Fibroblast of skin of left biceps (primary cell): ENCODE measurements at regions not wholly inside any gene's neighbourhood (a gene's known extent, or its start where the extent isn't known, plus 50 kb on each side); places are given as distances from the start of the nearest gene placed in this dataset.

Experiments used
- DNase-seq, 2 experiments: peaks; one replicate each; pipeline ENCODE4 v3.0.0-alpha.2; 2013; ENCODE audit warnings: low read depth in 2 of 2

DNA sequence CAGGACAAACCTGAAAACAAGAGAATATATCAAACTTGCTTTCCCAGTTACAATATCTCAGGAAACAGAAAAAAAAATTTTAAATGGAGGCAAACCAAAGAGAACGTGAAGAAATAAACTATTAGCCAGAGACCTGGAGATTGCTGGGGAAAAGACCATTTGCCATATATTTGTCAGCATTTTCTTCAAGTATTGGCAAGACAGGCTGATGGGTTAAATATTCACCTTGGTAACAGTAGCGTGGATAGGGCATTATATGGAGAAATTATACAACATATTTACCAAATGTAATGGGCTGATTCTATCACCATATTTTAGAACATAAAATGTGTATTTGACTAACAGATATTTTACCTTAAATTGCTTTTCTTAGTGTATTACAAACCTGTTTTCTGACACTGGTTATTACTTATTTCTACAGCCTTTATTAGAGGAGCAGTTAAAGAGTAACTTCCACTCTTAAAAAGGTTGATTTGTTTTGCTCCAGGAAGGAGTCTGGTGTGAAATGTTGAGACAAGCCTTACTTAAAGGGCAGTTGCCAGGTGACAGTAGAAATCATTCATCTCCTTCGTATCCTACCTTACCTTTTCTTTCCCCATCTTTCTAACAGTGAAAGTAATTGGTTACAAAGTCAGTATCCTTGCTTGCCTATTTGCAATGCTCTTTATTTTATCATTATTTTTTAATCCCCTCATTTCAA, 575.5 kb downstream of the GBA3 start:
- DNase-seq: no peak

DNA sequence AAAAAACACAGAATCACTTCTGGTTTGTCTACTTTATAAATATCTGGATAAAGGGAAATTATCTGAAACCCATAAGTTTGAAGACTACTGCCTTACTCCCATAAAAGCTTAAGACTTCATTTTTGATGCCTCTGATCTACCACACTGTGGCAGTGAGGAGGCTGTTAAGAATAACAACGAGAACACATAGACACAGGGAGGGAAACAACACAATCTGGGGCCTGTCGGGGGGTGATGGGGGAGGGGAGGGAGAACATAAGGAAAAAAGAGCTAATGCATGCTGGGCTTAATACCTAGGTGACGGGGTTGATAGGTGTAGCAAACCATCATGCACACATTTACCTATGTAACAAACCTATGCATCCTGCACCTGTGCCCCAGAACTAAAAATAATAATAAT, 573.7 kb downstream of the GBA3 start:
- DNase-seq: no peak

DNA sequence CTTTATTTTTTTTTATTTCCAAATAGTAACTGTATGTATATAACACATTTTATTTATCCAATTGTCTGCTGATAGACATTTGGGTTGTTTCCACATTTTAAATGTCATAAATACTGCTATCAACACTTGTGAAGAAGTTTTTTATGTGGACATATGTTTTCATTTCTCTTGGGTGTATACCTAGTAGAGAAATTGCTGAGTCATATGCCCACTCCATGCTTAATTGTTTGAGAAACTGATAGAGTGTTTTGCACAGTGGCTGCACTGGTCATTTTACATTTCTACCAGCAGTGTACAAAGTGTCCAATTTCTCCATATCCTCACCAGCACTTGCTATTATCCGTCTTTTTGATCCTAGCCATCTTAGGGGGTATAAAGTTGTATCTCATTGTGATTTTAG, 567.8 kb downstream of the GBA3 start:
- no peak for DNase-seq

DNA sequence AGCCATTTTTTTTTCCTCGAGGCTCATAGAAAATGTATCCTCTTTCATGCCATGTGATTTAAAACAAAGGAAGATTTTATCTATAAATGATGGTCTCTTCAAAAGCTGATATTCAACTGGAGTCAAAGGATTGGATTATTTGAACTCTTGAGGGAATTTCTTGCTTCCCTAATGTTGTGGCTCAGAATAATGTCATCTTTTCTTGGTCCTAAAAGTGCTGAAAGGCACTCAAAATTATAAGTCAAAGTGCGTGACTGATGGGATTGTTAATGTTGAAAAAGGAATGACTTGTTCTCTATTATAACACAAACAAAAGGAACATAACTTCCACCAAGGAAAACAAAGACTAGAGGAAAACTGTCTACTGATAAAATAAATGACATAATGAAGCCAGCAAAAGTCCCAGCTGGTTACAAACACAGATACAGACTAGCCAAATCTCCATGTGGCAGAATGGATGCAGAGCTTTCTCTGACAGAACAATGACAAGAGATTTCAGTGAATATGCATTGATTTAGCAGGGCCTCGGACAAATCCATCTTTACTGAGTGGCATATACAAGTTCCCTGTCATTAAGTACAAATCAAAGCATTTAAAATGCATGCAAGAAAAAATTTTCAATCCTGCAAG, 552.6 kb downstream of the GBA3 start:
- DNase-seq: no peak

DNA sequence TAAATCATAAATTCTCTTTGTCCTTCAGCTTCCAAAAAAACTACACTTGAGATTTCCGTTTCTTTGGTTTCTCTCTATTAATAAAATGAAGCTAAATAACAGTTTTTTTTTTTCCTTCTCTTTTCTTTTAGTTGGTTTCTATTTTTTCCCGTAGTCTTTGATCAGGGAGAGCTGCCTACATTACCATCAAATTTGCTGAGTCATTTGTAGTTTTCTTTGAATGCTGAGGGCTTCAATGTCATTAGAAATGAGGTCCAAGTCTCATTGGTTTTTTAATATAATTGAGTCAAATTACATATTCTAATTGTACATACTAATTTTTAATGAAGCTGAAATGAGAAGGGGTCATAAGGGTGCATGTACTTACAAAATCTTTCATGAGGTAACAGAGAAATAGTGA, 550.2 kb downstream of the GBA3 start:
- DNase-seq: no peak

DNA sequence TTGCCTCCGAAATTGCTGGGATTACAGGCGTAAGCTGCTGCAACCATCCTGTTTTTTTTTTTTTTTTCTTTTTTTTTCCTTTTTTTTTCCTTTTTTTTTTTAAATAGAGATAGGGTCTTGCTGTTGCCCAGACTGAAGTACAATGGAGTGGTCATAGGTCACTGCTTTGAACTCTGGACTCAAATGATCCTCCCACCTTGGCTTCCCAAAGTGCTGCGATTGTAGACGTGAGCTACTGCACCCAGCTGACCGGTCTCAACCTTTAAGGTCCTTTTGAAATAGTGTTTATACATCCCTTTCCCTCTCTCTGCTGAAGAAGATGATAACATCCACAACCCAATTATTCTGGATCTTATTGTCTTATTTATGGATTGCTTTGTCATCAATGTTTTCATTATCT, 548.7 kb downstream of the GBA3 start:
- no peak for DNase-seq

DNA sequence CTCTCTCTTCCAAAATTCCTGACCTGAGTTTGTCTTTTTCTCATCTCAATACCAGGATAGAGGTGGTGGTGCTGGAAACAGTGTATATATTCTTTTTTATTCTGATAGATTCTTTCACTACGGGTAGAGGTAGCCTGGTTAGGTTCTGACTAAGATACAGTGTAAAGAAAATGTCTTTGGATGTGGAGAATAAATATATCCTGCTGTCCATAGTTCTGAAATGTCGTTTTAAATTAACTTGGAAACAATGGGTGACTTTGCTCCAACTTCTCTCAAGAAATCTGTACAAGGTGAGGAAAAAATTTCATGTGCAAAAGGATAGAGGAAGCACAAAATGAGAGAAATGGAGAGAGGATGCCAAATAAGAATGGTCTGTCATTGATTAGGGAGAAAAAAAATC, 546.1 kb downstream of the GBA3 start:
- DNase-seq: no peak

DNA sequence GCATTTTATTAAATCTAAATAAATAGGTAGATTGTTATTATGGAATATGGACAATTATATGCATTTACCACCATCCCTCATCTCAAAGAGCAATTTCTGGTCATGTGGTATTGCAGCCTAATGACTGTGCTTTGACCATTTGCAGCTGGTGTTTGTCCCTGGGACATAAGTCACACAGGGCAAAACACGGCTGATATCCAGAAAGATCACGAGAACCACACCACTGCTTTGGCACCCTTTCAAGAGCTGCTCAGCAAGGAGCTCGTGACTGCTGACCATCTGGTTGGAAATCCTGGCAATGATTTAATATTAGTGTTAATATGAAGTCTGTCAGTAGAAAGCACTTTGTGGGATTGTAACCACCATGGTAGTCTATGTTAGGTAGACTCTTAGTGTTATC, 545.0 kb downstream of the GBA3 start:
- no peak for DNase-seq

DNA sequence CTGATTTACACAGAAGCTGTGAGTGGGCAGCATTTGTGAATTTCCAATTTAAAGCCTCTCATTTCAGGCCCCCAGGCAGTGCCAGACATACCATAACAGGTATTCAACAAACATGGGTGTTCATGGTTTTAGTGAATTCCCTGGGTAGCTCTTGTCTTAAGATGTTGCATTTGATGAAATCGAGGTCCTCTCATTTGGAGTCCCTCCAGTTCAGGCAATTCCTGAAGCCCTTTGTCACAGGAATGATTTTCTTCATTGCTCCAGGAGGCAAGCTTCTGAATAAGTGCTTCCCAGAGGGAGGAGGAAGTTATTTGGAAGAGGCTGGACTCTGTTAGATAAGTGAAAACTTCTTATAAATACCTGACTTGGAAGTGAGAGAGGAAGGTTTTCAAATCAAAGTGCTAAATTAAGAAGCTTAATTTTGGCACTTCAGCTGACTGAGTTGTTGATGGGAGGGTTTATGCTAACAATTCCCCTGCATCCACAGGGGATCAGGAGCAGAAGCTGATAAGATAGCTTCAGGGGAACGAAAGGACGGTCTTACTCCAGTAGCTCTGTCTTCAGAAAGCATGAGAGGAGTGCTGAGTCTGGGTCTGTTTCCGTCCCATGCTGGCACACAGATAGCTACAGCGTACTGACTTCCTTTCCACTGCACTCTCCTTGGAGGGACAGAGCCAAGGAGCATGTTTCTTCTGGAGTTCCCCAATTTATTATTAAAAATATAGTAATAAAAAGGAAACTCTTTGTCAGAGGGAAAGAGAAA, 543.1 kb downstream of the GBA3 start:
- DNase-seq: no peak

DNA sequence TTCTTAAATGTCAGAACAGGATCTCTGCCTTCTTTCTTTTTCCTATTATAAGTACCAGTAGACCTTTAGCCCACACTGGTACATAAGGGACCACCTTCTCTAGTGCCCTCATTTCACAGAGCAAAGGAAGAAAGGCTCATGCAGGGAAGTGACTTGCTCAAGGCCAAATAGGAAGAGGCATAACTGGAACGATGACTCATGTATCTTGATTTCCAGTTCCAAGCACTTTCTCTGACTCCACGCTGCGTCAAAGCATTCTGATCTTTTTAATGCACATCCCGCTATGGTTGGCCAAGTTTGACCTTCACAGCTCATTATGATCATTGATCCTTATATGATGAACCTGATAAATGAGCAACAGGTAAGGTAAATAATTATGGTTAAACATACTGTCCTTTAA, 542.0 kb downstream of the GBA3 start:
- no peak for DNase-seq

DNA sequence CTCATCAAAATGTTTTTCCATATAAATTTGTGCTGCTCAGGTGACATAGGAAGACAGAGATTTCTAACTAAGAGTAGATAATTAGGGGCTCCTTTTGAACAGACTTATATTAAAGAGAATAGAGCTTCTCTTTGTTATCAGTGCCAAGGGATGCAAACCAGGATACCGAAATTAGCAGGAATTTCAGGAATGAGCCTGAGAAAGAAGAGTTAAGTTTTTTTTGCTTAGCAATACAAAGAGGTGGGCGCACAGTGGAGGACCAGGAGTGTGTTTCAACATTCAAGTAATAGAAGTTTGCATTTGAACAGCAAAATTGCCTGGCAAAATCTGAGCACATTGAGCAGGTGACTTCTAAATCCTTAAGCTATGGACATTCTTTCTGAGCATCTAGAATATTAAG, 541.3 kb downstream of the GBA3 start:
- DNase-seq: no peak

DNA sequence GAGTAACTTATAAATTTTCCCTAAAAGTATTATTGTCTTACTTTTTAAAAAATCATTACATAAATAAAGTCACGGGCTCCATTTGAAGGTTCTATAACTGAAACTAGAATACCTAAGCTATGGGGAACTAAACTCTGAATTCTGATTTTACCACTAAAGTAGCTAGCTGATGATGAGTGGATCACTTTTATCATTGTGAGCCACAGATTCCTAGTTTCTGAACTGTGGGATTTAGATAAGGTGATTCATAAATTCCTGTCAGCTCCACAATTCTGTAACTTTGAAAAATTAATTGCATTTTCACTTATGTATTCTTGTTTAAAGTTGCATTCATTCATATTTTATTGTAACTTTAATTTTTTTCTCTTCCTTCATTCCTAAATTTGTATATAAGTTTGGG, 540.9 kb downstream of the GBA3 start:
- DNase-seq: no peak

DNA sequence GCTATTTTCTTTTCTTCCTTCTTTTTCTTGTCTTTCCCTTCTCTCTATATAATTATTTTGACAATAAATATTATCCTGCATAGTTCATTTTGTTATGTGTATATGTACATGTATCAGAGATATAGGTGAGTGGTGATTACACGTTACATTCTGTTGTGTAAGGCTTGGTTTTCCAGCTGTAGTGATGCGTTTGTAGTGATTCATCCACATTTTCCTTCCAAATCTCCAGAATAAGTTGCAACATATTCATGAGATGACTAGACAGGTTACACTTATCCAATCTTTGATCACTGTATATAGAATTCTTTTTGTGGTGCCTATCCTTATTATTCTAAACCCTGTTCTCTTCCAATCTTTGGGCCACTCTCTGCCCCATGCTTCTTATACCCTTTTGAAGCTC, 540.2 kb downstream of the GBA3 start:
- DNase-seq: no peak

DNA sequence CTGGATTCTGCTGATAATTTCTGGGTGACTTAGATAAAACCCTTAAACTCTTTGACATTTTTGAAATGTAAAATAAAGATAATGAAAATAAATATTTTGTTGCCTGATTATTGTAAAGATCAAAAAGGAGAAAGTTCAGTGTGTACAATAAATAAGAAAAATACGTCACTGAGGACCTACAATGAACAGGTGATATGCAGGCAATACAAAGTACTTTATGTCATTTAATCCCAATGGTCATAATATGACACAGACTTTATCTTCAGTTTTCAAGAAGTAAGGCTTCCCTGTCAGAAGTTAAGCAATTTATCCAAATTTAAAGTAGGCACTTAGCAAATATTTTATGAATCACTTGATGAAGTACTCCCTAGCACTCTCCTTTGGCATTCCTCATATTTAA, 532.8 kb downstream of the GBA3 start:
- no peak for DNase-seq

DNA sequence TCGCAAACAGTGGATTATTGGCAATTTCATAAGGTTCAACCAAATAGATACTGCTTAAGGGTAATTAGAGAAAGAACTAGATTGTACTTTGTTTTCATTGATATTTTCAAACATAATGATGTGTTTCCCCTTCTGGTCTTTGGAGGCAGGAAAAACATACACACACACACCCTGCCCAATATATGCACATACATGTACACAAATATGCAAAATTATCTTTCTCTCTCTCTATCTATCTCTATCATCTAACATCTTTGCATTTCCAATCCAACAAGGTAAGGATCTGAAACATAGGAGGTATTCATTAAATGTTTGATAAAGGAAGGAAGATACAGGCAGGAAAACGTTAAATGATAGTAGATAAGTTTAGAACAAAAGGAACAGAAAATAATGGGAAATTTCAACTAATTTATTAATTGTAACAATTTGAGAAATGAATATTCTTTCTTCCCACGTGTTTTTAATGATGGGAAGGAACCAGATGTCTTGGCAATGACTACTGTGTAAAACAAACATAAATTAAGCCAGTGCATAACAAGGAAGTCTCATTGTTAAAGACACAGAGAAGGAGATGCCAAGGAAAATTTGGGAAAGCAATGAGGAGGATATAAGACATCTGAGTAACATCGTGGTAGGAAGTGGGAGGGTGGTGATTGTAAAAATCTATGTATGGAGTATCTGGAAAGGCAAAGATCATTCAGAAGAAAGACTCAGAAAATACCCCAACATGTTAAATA, 532.1 kb downstream of the GBA3 start:
- DNase-seq: no peak

DNA sequence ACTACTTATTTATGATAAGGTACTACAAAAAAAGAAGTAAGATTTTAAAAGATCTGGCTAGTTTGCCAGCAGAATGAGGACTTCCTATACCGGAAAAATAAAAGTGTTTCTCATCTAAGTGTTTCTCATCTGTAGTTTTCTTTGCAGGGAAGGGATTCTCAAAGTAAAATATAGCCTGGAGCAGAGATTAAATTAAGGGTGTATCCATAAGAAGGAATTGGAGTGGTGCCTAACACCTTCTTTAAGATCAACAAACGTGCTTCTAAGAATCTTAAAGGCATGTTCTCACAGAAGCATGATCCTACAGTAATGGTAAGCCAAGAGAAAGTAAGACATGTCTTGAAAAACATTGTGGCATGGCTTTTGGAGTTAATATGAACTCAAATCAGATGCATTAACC, 528.2 kb downstream of the GBA3 start:
- no peak for DNase-seq

DNA sequence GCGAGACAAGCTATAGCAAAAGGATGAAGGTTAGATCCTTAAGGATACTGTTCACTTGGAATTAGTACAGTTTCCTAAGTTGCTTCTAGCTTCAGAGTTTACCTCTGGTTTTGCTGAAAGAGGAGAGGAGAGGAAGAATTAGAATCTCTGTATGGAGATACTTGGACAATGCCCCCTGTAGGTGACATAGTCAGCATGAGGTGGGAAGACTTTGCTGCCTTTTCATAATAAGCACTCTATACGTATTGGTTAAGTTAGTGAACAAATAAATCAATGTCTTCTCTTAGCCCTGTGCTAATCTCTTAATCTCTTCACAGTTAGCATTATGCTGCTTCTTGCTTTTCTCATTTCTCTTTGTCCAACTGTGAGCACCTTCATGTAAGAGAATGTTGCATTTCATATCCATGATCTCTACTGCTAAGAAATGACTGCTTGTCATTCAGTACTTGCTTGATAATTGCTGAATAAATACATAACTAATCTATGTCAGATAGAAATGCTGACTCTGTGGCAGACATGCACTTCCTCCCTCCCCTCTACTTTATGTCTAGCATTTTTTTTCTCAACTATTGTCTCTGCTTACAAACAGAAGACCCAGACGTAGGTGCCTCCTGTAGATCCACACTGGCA, 527.2 kb downstream of the GBA3 start:
- DNase-seq: no peak

DNA sequence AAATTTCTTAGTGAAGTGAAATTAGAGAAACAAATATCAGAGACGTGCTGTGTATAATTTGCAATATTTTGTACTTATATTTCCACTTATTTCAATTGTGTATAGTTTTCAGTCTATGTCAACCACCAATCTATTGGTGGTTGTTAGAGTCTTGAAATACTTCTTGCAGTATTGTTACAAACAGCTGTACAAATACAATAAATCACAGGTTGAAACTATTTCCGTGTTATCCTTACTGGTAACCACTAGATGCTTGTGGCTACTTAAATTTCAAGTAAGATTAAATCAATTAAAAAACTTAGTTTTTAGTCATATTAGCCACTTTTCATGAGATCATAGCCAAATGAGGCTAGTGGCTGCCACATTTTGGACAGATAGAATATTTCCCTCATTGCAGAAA, 520.5 kb downstream of the GBA3 start:
- no peak for DNase-seq

DNA sequence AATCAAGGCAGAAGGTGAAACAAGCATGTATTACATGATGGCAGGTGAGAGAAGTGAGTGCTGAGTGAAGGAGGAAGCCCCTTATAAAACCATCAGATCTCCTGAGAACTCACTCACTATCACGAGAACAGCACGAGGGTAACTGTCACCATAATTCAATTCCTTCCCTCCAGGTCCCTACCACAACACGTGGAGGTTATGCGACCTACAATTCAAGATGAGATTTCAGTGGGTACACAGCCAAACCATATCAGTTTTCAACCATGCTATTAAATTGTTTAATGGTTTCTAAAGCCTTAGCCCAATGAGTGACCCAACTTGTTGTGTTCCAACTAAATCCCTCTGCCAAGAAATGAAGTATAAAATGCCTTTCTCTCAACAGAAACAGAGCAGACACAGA, 519.8 kb downstream of the GBA3 start:
- no peak for DNase-seq

DNA sequence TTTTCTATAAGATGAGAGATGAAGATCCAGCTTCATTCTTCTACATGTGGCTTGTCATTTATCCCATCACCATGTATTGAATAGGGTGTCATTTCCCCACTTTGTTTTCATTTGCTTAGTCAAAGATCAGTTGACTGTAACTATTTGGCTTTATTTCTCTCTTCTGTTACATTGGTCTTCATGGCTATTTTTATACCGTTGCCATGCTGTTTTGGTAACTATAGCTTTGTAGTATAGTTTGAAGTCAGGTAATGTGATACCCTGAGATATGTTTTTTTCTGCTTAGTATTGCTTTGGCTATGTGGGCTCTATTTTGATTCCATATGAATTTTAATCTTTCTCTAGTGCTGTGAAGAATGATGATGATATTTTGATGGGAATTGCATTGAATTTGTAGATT, 514.3 kb downstream of the GBA3 start:
- DNase-seq: no peak

DNA sequence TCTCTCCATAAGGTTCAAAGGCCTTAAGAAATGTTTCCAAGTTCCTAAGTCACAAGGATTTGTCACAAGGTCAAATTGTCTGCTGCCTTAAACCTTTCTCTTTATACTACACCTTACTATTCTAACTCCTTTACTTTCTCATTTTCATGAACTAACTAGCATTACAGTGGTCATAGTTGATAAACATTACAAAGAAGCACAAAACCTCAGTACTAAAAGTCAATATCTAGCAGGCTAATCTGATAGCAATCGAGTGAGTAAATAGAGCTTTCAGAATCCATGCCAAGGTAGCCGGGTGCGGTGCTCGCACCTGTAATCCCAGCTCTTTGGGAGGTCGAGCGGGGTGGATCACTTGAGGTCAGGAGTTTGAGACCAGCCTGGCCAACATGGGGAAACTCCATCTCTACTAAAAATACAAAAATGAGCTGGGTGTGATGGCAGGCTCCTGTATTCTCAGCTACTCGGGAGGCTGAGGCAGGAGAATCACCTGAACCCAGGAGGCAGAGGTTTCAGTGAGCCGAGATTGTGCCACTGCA, 510.0 kb downstream of the GBA3 start:
- DNase-seq: no peak

DNA sequence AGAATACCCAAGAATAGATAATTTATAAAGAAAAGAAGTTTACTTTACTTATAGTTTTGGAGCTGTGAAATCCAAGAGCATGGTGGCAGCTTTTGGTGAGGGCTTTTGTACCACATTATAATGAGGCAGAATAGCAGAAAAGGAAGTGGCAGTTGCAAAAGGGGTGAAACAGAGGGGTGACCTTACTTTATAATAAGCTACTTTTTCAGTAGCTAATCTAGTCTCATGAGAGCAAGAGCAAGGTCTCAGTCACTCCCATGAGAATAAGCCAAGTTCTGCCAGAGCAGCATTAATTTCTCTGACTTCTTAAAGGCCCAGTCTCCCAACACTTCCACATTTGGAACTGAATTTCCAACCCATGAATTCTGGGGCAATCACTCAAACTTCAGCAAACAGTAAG, 502.0 kb downstream of the GBA3 start:
- DNase-seq: no peak
